T-helper 2 cell treated with Interferon-gamma antibody and Interleukin-4, amounts not matched to agents 5 μg/mL and 100 μg/mL, for 36 hours (primary cell): ENCODE measurements at regions not wholly inside any gene's neighbourhood (a gene's known extent, or its start where the extent isn't known, plus 50 kb on each side); places are given as distances from the start of the nearest gene placed in this dataset.

Experiments used
- DNase-seq: peaks from one replicate; pipeline ENCODE4 v3.0.0; 2021; ENCODE audit warnings: low spot score
- H3K27ac Mint-ChIP-seq: one replicate; pipeline ENCODE4 v1.8.0; 2021; ENCODE audit warnings: mild to moderate bottlenecking, mixed read lengths
- H3K27me3 Mint-ChIP-seq: one replicate; pipeline ENCODE4 v1.8.0; 2021; ENCODE audit warnings: low read depth, mixed read lengths
- H3K36me3 Mint-ChIP-seq: one replicate; pipeline ENCODE4 v1.8.0; 2021; ENCODE audit warnings: low read depth, mixed read lengths
- H3K4me1 Mint-ChIP-seq: one replicate; pipeline ENCODE4 v1.8.0; 2021; ENCODE audit warnings: low read depth, mixed read lengths
- H3K4me3 Mint-ChIP-seq: one replicate; pipeline ENCODE4 v1.8.0; 2022; ENCODE audit warnings: mild to moderate bottlenecking, moderate library complexity, mixed read lengths
- H3K9me3 Mint-ChIP-seq: one replicate; pipeline ENCODE4 v1.8.0; 2021; ENCODE audit warnings: mixed read lengths

GRCh38 chr1:168379104-168379860, 98.6 kb downstream of the TBX19 start:
- no peak for DNase-seq
- no peak overlapping the region for H3K27ac Mint-ChIP-seq
- H3K4me1 Mint-ChIP-seq = no peaks in the 10 kb centered on the region

GRCh38 chr1:168375566-168376300, 95.1 kb downstream of the TBX19 start:
- H3K4me3 Mint-ChIP-seq = no peak overlapping the region
- H3K27ac Mint-ChIP-seq = no peak overlapping the region
- no peaks in the 10 kb centered on the region for H3K27me3 Mint-ChIP-seq
- no peaks in the 10 kb centered on the region for H3K36me3 Mint-ChIP-seq
- no peaks in the 10 kb centered on the region for H3K9me3 Mint-ChIP-seq
- no peak for DNase-seq
- H3K4me1 Mint-ChIP-seq = peaks cover 3% of the 10 kb centered on the region

More at GRCh38 chr1:168379104-168379860, 98.6 kb downstream of the TBX19 start:
- Mint-ChIP-seq H3K9me3 (no peaks in the 10 kb centered on the region), H3K36me3 (no peaks in the 10 kb centered on the region), H3K27me3 (no peaks in the 10 kb centered on the region), H3K4me3 (no peak overlapping the region)

GRCh38 chr1:168374566-168374965, 93.9 kb downstream of the TBX19 start:
- Mint-ChIP-seq H3K27me3 (no peaks in the 10 kb centered on the region), H3K36me3 (no peaks in the 10 kb centered on the region), H3K4me1 (peaks cover 3% of the 10 kb centered on the region), H3K4me3 (no peak overlapping the region), H3K27ac (no peak overlapping the region), H3K9me3 (no peaks in the 10 kb centered on the region)
- DNase-seq = no peak

GRCh38 chr1:168373869-168374268, 93.2 kb downstream of the TBX19 start:
- H3K4me3 Mint-ChIP-seq = no peak overlapping the region
- no peaks in the 10 kb centered on the region for H3K27me3 Mint-ChIP-seq
- no peaks in the 10 kb centered on the region for H3K9me3 Mint-ChIP-seq
- H3K4me1 Mint-ChIP-seq = peaks cover 3% of the 10 kb centered on the region
- DNase-seq = no peak
- H3K27ac Mint-ChIP-seq = no peak overlapping the region
- H3K36me3 Mint-ChIP-seq = no peaks in the 10 kb centered on the region

- Mint-ChIP-seq H3K4me1 (peaks cover 3% of the 10 kb centered on the region), H3K27ac (no peak overlapping the region), H3K4me3 (no peak overlapping the region), H3K9me3 (no peaks in the 10 kb centered on the region), H3K27me3 (no peaks in the 10 kb centered on the region), H3K36me3 (no peaks in the 10 kb centered on the region)
- no peak for DNase-seq
Observed at GRCh38 chr1:168372861-168373371, 92.2 kb downstream of the TBX19 start.

- H3K36me3 Mint-ChIP-seq = no peaks in the 10 kb centered on the region
- H3K4me3 Mint-ChIP-seq = no peak overlapping the region
- no peak overlapping the region for H3K27ac Mint-ChIP-seq
- no peaks in the 10 kb centered on the region for H3K27me3 Mint-ChIP-seq
- DNase-seq = no peak
- H3K4me1 Mint-ChIP-seq = peaks cover 3% of the 10 kb centered on the region
- H3K9me3 Mint-ChIP-seq = no peaks in the 10 kb centered on the region
Observed at GRCh38 chr1:168372307-168372706, 91.6 kb downstream of the TBX19 start.

- no peak for DNase-seq
- Mint-ChIP-seq H3K36me3 (peaks cover 1% of the 10 kb centered on the region), H3K27ac (no peak overlapping the region), H3K4me1 (peaks cover 3% of the 10 kb centered on the region), H3K27me3 (no peaks in the 10 kb centered on the region), H3K9me3 (no peaks in the 10 kb centered on the region), H3K4me3 (no peak overlapping the region)
Observed at GRCh38 chr1:168371477-168371876, 90.8 kb downstream of the TBX19 start.

- Mint-ChIP-seq H3K4me1 (peaks cover 8% of the 10 kb centered on the region), H3K27me3 (no peaks in the 10 kb centered on the region), H3K9me3 (no peaks in the 10 kb centered on the region), H3K36me3 (peaks cover 1% of the 10 kb centered on the region), H3K27ac (no peak overlapping the region), H3K4me3 (no peak overlapping the region)
- no peak for DNase-seq
Observed at GRCh38 chr1:168370586-168370985, 89.9 kb downstream of the TBX19 start.

GRCh38 chr1:168369655-168370054, 89.0 kb downstream of the TBX19 start:
- peaks cover 1% of the 10 kb centered on the region for H3K36me3 Mint-ChIP-seq
- H3K27ac Mint-ChIP-seq = no peak overlapping the region
- DNase-seq = no peak
- H3K9me3 Mint-ChIP-seq = no peaks in the 10 kb centered on the region
- H3K4me1 Mint-ChIP-seq = peaks cover 12% of the 10 kb centered on the region
- no peak overlapping the region for H3K4me3 Mint-ChIP-seq
- no peaks in the 10 kb centered on the region for H3K27me3 Mint-ChIP-seq

GRCh38 chr1:168368131-168368530, 87.5 kb downstream of the TBX19 start:
- Mint-ChIP-seq H3K4me3 (no peak overlapping the region), H3K27me3 (no peaks in the 10 kb centered on the region), H3K9me3 (no peaks in the 10 kb centered on the region), H3K27ac (no peak overlapping the region), H3K36me3 (peaks cover 1% of the 10 kb centered on the region), H3K4me1 (peaks cover 19% of the 10 kb centered on the region)
- DNase-seq = no peak

GRCh38 chr1:168365719-168366479, 85.2 kb downstream of the TBX19 start:
- H3K36me3 Mint-ChIP-seq = peaks cover 1% of the 10 kb centered on the region
- no peak for DNase-seq
- no peaks in the 10 kb centered on the region for H3K9me3 Mint-ChIP-seq
- peaks cover 42% of the 10 kb centered on the region for H3K4me1 Mint-ChIP-seq
- no peak overlapping the region for H3K4me3 Mint-ChIP-seq
- no peaks in the 10 kb centered on the region for H3K27me3 Mint-ChIP-seq
- H3K27ac Mint-ChIP-seq = no peak overlapping the region
